Endodermal cell (in vitro differentiated cells): ENCODE measurements at regions not wholly inside any gene's neighbourhood (a gene's known extent, or its start where the extent isn't known, plus 50 kb on each side); places are given as distances from the start of the nearest gene placed in this dataset.

Experiments
- DNase-seq: peaks from one replicate; pipeline ENCODE4 v3.0.0-alpha.2; 2017
- H3K27ac ChIP-seq: 2 replicates; pipeline ENCODE4 v1.5.1; 2013; ENCODE audit warnings: mild to moderate bottlenecking, low read depth, low read length, moderate library complexity
- H3K27me3 ChIP-seq: 2 replicates; pipeline ENCODE4 v1.6.1; 2013; ENCODE audit warnings: mild to moderate bottlenecking, low read length, moderate library complexity; ENCODE audit not compliant: insufficient read depth, control insufficient read depth, poor library complexity, severe bottlenecking
- H3K36me3 ChIP-seq: 2 replicates; pipeline ENCODE4 v1.7.0; 2013; ENCODE audit warnings: mild to moderate bottlenecking, low read length, moderate library complexity; ENCODE audit not compliant: control insufficient read depth, insufficient read depth
- H3K4me1 ChIP-seq: one replicate; pipeline ENCODE4 v1.7.0; 2013; ENCODE audit warnings: low read length; ENCODE audit not compliant: control insufficient read depth, insufficient read depth
- H3K4me3 ChIP-seq: 2 replicates; pipeline ENCODE4 v1.5.1; 2013; ENCODE audit warnings: mild to moderate bottlenecking, low read length, moderate library complexity
- H3K9ac ChIP-seq: 2 replicates; pipeline ENCODE4 v1.6.1; 2013; ENCODE audit warnings: mild to moderate bottlenecking, low read length, moderate library complexity; ENCODE audit not compliant: poor library complexity, severe bottlenecking; ENCODE audit errors: extremely low read depth
- H3K9me3 ChIP-seq: 2 replicates; pipeline ENCODE4 v1.6.1; 2013; ENCODE audit warnings: mild to moderate bottlenecking, low read length, moderate library complexity; ENCODE audit not compliant: control insufficient read depth
- H3K27ac Mint-ChIP-seq: 2 replicates; pipeline ENCODE4 v1.8.0; 2020; ENCODE audit warnings: mixed read lengths
- H3K27me3 Mint-ChIP-seq: 2 replicates; pipeline ENCODE4 v1.8.0; 2021; ENCODE audit warnings: mild to moderate bottlenecking, mixed read lengths; ENCODE audit not compliant: insufficient read depth
- H3K36me3 Mint-ChIP-seq: 2 replicates; pipeline ENCODE4 v1.8.0; 2020; ENCODE audit warnings: low read depth, mixed read lengths
- H3K4me1 Mint-ChIP-seq: 2 replicates; pipeline ENCODE4 v1.8.0; 2020; ENCODE audit warnings: mixed read lengths
- H3K4me3 Mint-ChIP-seq: 2 replicates; pipeline ENCODE4 v1.8.0; 2020; ENCODE audit warnings: mild to moderate bottlenecking, moderate library complexity, mixed read lengths
- H3K9me3 Mint-ChIP-seq: 2 replicates; pipeline ENCODE4 v1.8.0; 2020; ENCODE audit warnings: mild to moderate bottlenecking, mixed read lengths
- WGBS, 2 experiments: methylation state at CpG; one replicate each; pipeline versions ENCODE4 v1.1.5 to v1.1.7; 2013; ENCODE audit warnings: missing lambda C conversion rate in 2 of 2, mixed read lengths in 1 of 2; ENCODE audit not compliant: insufficient coverage in 1 of 2, insufficient read length in 1 of 2; 5-methylcytosine and 5-hydroxymethylcytosine counted together
- TF ChIP-seq, protein P1 (sequence below): fragments of 200-600 bp; sonication (generic); conservative IDR thresholded peaks from 2 replicates; pipeline ENCODE4 v1.5.0; 2021; ENCODE audit warnings: antibody characterized with exemption, mild to moderate bottlenecking

GRCh38 chr5:159854916-159855315 lies 61.4 kb upstream of the ADRA1B start:
- Mint-ChIP-seq H3K27ac (no peak overlapping the region), H3K4me3 (no peak overlapping the region), H3K4me1 (peaks cover 3% of the 10 kb centered on the region), H3K36me3 (no peaks in the 10 kb centered on the region), H3K27me3 (no peaks in the 10 kb centered on the region), H3K9me3 (peaks cover 5% of the 10 kb centered on the region)
- no peaks in the 10 kb centered on the region for H3K9me3 ChIP-seq
- 75 to 88% methylated on average over 1 to 2 of the region's 2 CpGs for WGBS, 2 experiments
- no peaks in the 10 kb centered on the region for H3K4me1 ChIP-seq
- H3K36me3 ChIP-seq, result no peaks in the 10 kb centered on the region
- no peak overlapping the region for H3K27ac ChIP-seq
- H3K27me3 ChIP-seq, result no peaks in the 10 kb centered on the region
- H3K4me3 ChIP-seq, result no peak overlapping the region
- DNase-seq, result no peak
- no peak overlapping the region for H3K9ac ChIP-seq
- TF ChIP-seq, protein P1, sequence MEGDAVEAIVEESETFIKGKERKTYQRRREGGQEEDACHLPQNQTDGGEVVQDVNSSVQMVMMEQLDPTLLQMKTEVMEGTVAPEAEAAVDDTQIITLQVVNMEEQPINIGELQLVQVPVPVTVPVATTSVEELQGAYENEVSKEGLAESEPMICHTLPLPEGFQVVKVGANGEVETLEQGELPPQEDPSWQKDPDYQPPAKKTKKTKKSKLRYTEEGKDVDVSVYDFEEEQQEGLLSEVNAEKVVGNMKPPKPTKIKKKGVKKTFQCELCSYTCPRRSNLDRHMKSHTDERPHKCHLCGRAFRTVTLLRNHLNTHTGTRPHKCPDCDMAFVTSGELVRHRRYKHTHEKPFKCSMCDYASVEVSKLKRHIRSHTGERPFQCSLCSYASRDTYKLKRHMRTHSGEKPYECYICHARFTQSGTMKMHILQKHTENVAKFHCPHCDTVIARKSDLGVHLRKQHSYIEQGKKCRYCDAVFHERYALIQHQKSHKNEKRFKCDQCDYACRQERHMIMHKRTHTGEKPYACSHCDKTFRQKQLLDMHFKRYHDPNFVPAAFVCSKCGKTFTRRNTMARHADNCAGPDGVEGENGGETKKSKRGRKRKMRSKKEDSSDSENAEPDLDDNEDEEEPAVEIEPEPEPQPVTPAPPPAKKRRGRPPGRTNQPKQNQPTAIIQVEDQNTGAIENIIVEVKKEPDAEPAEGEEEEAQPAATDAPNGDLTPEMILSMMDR, result no peak

DNA sequence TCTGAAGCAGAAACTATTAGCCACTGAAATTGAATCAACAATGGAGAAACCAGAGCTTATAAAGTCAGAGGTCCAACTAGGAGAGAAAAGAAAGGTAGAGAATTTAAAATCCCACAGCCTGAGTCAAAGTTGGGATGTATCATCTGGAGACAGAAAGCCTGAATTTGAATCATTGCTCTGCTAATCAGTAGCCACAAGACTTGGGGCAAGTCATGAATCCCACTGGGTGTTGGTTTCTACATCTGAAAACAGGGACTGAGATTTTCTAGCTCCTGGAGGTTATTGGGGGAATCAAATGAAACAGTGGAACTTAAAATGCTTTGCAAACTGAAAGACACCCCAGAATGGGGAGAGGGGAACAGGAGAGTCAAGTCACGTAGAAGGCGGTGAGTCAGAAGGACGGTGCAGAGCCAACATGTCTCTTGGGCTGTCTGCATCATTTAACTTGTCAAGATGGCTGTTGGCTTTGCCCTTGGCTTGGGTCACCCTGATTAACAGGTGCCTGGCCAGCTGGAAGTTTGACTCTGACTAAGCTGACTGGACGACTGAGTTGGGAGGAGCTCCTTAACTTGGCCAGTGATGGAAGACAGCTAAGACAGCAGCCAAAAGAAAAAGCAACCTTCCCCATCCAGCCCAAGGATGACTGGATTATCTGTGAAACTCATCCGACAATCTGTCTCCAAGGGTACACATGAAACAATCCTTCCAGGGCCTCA lies 60.6 kb upstream of the ADRA1B start:
- DNase-seq, result no peak
- H3K4me1 ChIP-seq, result no peaks in the 10 kb centered on the region
- H3K36me3 ChIP-seq, result no peaks in the 10 kb centered on the region
- 85 to 92% methylated on average over 4 to 5 of the region's 5 CpGs for WGBS, 2 experiments
- TF ChIP-seq, protein P1, result no peak
- Mint-ChIP-seq H3K9me3 (peaks cover 5% of the 10 kb centered on the region), H3K27me3 (no peaks in the 10 kb centered on the region), H3K4me1 (peaks cover under 1% of the 10 kb centered on the region), H3K4me3 (no peak overlapping the region), H3K36me3 (no peaks in the 10 kb centered on the region), H3K27ac (no peak overlapping the region)
- no peak overlapping the region for H3K4me3 ChIP-seq
- H3K27me3 ChIP-seq, result no peaks in the 10 kb centered on the region
- no peaks in the 10 kb centered on the region for H3K9me3 ChIP-seq
- H3K27ac ChIP-seq, result no peak overlapping the region
- no peak overlapping the region for H3K9ac ChIP-seq

DNA sequence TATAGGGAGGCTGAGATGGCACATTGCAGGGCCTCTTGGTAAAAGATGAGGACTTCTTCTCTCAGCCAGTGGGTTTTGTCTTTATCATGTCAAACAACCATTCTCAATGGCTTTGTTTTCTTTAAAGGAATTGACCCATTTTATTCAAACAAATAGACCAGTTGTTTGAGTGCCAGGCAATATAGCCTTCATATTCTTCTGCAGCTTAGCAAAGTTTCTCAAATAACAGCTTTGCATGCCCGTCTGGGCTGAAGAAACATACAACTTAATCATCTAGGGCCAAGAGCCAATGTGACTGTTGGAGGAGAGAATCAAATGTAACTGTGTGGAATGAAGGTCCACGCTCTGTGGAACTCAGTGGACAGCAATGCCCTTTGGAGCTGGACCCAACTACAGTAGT lies 57.4 kb upstream of the ADRA1B start:
- no peaks in the 10 kb centered on the region for H3K9me3 ChIP-seq
- no peaks in the 10 kb centered on the region for H3K4me1 Mint-ChIP-seq
- no peaks in the 10 kb centered on the region for H3K36me3 ChIP-seq
- no peaks in the 10 kb centered on the region for H3K27me3 ChIP-seq
- no peaks in the 10 kb centered on the region for H3K4me1 ChIP-seq
- H3K27ac ChIP-seq, result no peak overlapping the region
- TF ChIP-seq, protein P1, result no peak
- no peak overlapping the region for H3K27ac Mint-ChIP-seq
- H3K27me3 Mint-ChIP-seq, result peaks cover 3% of the 10 kb centered on the region
- H3K4me3 Mint-ChIP-seq, result no peak overlapping the region
- 84 to 85% methylated on average over 2 of the region's 2 CpGs for whole genome bisulfite sequencing, 2 experiments
- H3K9me3 Mint-ChIP-seq, result no peaks in the 10 kb centered on the region
- no peak overlapping the region for H3K4me3 ChIP-seq
- no peaks in the 10 kb centered on the region for H3K36me3 Mint-ChIP-seq
- no peak overlapping the region for H3K9ac ChIP-seq
- DNase-seq, result no peak
